H1 (cell line): ENCODE measurements at regions not wholly inside any gene's neighbourhood (a gene's known extent, or its start where the extent isn't known, plus 50 kb on each side); places are given as distances from the start of the nearest gene placed in this dataset.

Source experiments
- CTCF ChIA-PET: fragments of 300-600 bp; sonication (Branson Sonifier 250); formaldehyde crosslinking; loops from one replicate; lab custom pipeline; 2021; ENCODE audit not compliant: partially characterized antibody; lab: Charles Lee
- POLR2A ChIA-PET: fragments of 300-600 bp; sonication (Branson Sonifier 250); formaldehyde crosslinking; loops from one replicate; lab custom pipeline; 2021; ENCODE audit warnings: inconsistent platforms; ENCODE audit not compliant: partially characterized antibody; lab: Charles Lee
- DNase-seq, 2 experiments: peaks; one replicate each; pipeline versions ENCODE4 v3.0.0 to v3.0.0-alpha.2; 2010 to 2022; ENCODE audit warnings: low spot score in 2 of 2, low read depth in 1 of 2, mixed read lengths in 1 of 2
- FAIRE-seq: peaks from 2 replicates; lab custom pipeline; 2011; peaks lifted over from hg19 to GRCh38; lab: Jason Lieb, UNC
- H2AFZ ChIP-seq: 2 replicates; pipeline ENCODE4 v1.8.1; 2012; ENCODE audit warnings: low read length, inconsistent platforms
- H2AK5ac ChIP-seq: 2 replicates; pipeline ENCODE4 v1.6.1; 2013; ENCODE audit warnings: low read depth, low read length
- H2BK120ac ChIP-seq: replicated peaks from 2 replicates; pipeline ENCODE3; 2013; ENCODE audit warnings: low read depth, low read length, inconsistent platforms
- H2BK12ac ChIP-seq: 2 replicates; pipeline ENCODE4 v1.6.1; 2013; ENCODE audit warnings: low read depth, low read length
- H2BK15ac ChIP-seq: 2 replicates; pipeline ENCODE4 v1.6.1; 2013; ENCODE audit warnings: low read length
- H2BK20ac ChIP-seq: 2 replicates; pipeline ENCODE4 v1.6.1; 2013; ENCODE audit warnings: low read length
- H2BK5ac ChIP-seq: 2 replicates; pipeline ENCODE4 v1.6.1; 2013; ENCODE audit warnings: low read depth, low read length
- H3K14ac ChIP-seq: 2 replicates; pipeline ENCODE4 v1.6.1; 2013; ENCODE audit warnings: inconsistent platforms; ENCODE audit not compliant: insufficient read length
- H3K18ac ChIP-seq: 2 replicates; pipeline ENCODE4 v1.6.1; 2013; ENCODE audit warnings: low read length; ENCODE audit errors: extremely low read depth
- H3K23ac ChIP-seq: 2 replicates; pipeline ENCODE4 v1.6.1; 2013; ENCODE audit warnings: inconsistent platforms; ENCODE audit not compliant: insufficient read length
- H3K23me2 ChIP-seq: 2 replicates; pipeline ENCODE4 v1.6.1; 2013; ENCODE audit warnings: low read depth, low read length
- H3K27ac ChIP-seq: 2 replicates; pipeline ENCODE4 v1.6.1; 2011; ENCODE audit warnings: low read depth, low read length, inconsistent platforms
- H3K27me3 ChIP-seq, 4 experiments: replicated peaks in 1 of 4; 1 replicate in 1 of 4; 2 replicates in 3 of 4; pipeline versions ENCODE4 v1.6.1 to v1.8.1; 2011 to 2013; ENCODE audit warnings: low read length in 3 of 4, mild to moderate bottlenecking in 3 of 4, inconsistent platforms in 2 of 4, mixed read lengths in 2 of 4, moderate library complexity in 1 of 4; ENCODE audit not compliant: control insufficient read depth in 3 of 4, insufficient read depth in 3 of 4; ENCODE audit errors: extremely low read depth in 1 of 4
- H3K36me3 ChIP-seq, 4 experiments: 2 replicates each; pipeline versions ENCODE4 v1.6.1 to v1.8.1; 2011 to 2013; ENCODE audit warnings: mild to moderate bottlenecking in 4 of 4, low read length in 3 of 4, moderate library complexity in 2 of 4, control low read depth in 1 of 4, inconsistent platforms in 1 of 4; ENCODE audit not compliant: insufficient read depth in 4 of 4, control insufficient read depth in 2 of 4
- H3K4ac ChIP-seq: replicated peaks from 2 replicates; pipeline ENCODE3; 2013; ENCODE audit warnings: low read length, low read depth, mixed read lengths, inconsistent platforms; ENCODE audit not compliant: insufficient read length
- H3K4me1 ChIP-seq, 4 experiments: replicated peaks in 1 of 4; 1 replicate in 1 of 4; 2 replicates in 3 of 4; pipeline versions ENCODE4 v1.6.1 to v1.8.1; 2011 to 2013; ENCODE audit warnings: low read length in 3 of 4, inconsistent platforms in 2 of 4, mixed read lengths in 1 of 4; ENCODE audit not compliant: insufficient read depth in 4 of 4, control insufficient read depth in 3 of 4
- H3K4me2 ChIP-seq, 2 experiments: 2 replicates each; pipeline versions ENCODE4 v1.6.1 to v1.8.1; 2011 to 2013; ENCODE audit warnings: low read depth in 2 of 2, low read length in 2 of 2, control low read depth in 1 of 2, inconsistent platforms in 1 of 2, mild to moderate bottlenecking in 1 of 2; ENCODE audit not compliant: insufficient read depth in 1 of 2
- H3K4me3 ChIP-seq, 4 experiments: fragments of 200-600, 300-600 bp in 1 of 4; sonication (generic), shearing (Covaris generic), sonication (Bioruptor Twin) in 1 of 4; 2 replicates each; pipeline versions ENCODE4 v1.5.1 to v1.8.1; 2011 to 2016; ENCODE audit warnings: low read length in 4 of 4, low read depth in 3 of 4, control low read depth in 2 of 4, inconsistent platforms in 2 of 4, mild to moderate bottlenecking in 2 of 4, mixed read lengths in 1 of 4, moderate library complexity in 1 of 4; ENCODE audit not compliant: insufficient read depth in 2 of 4; ENCODE audit errors: extremely low read depth in 1 of 4
- H3K56ac ChIP-seq: replicated peaks from 2 replicates; pipeline ENCODE3; 2013; ENCODE audit warnings: low read depth, mild to moderate bottlenecking, mixed read lengths, low read length, inconsistent platforms; ENCODE audit not compliant: insufficient read length
- H3K79me1 ChIP-seq: 2 replicates; pipeline ENCODE4 v1.6.1; 2013; ENCODE audit warnings: low read depth, low read length, control low read depth
- H3K79me2 ChIP-seq, 2 experiments: 2 replicates each; pipeline versions ENCODE4 v1.6.1 to v1.8.1; 2012 to 2013; ENCODE audit warnings: low read length in 2 of 2, mild to moderate bottlenecking in 2 of 2, inconsistent platforms in 1 of 2; ENCODE audit not compliant: insufficient read depth in 2 of 2, control insufficient read depth in 1 of 2
- H3K9ac ChIP-seq, 4 experiments: replicated peaks in 1 of 4; 1 replicate in 1 of 4; 2 replicates in 3 of 4; pipeline versions ENCODE4 v1.6.1 to v1.8.1; 2011 to 2013; ENCODE audit warnings: low read depth in 3 of 4, low read length in 3 of 4, control low read depth in 2 of 4, mild to moderate bottlenecking in 2 of 4, moderate library complexity in 2 of 4, inconsistent platforms in 1 of 4; ENCODE audit errors: extremely low read depth in 1 of 4
- H3K9me3 ChIP-seq, 2 experiments: 2 replicates each; pipeline versions ENCODE4 v1.6.1 to v1.8.1; 2012 to 2013; ENCODE audit warnings: mild to moderate bottlenecking in 2 of 2, moderate library complexity in 2 of 2, control low read depth in 1 of 2, inconsistent platforms in 1 of 2, low read depth in 1 of 2, low read length in 1 of 2, mixed read lengths in 1 of 2; ENCODE audit not compliant: insufficient read depth in 2 of 2
- H4K20me1 ChIP-seq, 2 experiments: replicated peaks in 1 of 2; 2 replicates each; pipeline versions ENCODE3 to v1.8.1; 2011 to 2013; ENCODE audit warnings: inconsistent platforms in 2 of 2, low read length in 2 of 2, mild to moderate bottlenecking in 1 of 2; ENCODE audit not compliant: insufficient read depth in 2 of 2, control insufficient read depth in 1 of 2
- H4K5ac ChIP-seq: 2 replicates; pipeline ENCODE4 v1.6.1; 2013; ENCODE audit warnings: low read length, low read depth, mixed read lengths, inconsistent platforms; ENCODE audit not compliant: insufficient read length
- H4K8ac ChIP-seq: 2 replicates; pipeline ENCODE4 v1.8.0; 2013; ENCODE audit warnings: mild to moderate bottlenecking, moderate library complexity, low read length, inconsistent platforms; ENCODE audit not compliant: insufficient read depth; ENCODE audit errors: extremely low read depth
- H4K91ac ChIP-seq: replicated peaks from 2 replicates; pipeline ENCODE3; 2013; ENCODE audit warnings: low read length, mixed read lengths, inconsistent platforms; ENCODE audit not compliant: insufficient read length
- ASH2L ChIP-seq: fragments of 200-600, 300-600 bp; sonication (generic); IDR thresholded peaks from one replicate; pipeline ENCODE4 v1.7.1; 2017; ENCODE audit warnings: low read length
- BCL11A ChIP-seq, 2 experiments: IDR thresholded peaks; one replicate each; pipeline ENCODE4 v1.6.1; 2011; ENCODE audit warnings: low read depth in 2 of 2, low read length in 2 of 2, mild to moderate bottlenecking in 2 of 2
- FOSL1 ChIP-seq: IDR thresholded peaks from 2 replicates; pipeline ENCODE4 v1.6.1; 2011; ENCODE audit warnings: mild to moderate bottlenecking, low read depth, low read length, moderate library complexity; ENCODE audit not compliant: insufficient read depth
- GABPA ChIP-seq: IDR thresholded peaks from 2 replicates; pipeline ENCODE4 v1.6.1; 2011; ENCODE audit warnings: mild to moderate bottlenecking, low read length, moderate library complexity, borderline replicate concordance; ENCODE audit not compliant: insufficient read depth
- GTF2F1 ChIP-seq: IDR thresholded peaks from 2 replicates; pipeline ENCODE4 v1.6.1; 2012; ENCODE audit warnings: low read depth, low read length, improper control_type of control experiment, borderline replicate concordance
- MAFK ChIP-seq: IDR thresholded peaks from 2 replicates; pipeline ENCODE4 v1.6.1; 2012; ENCODE audit warnings: low read depth, mild to moderate bottlenecking, improper control_type of control experiment, low read length
- RFX5 ChIP-seq: IDR thresholded peaks from 2 replicates; pipeline ENCODE4 v1.6.1; 2011; ENCODE audit warnings: low read depth, low read length, improper control_type of control experiment, borderline replicate concordance
- RNF2 ChIP-seq: fragments of 200-900, 300-1000 bp; sonication (generic); IDR thresholded peaks from 2 replicates; pipeline ENCODE4 v1.7.1; 2016; ENCODE audit warnings: borderline replicate concordance, low read depth, mild to moderate bottlenecking, antibody characterized with exemption, low read length; ENCODE audit not compliant: poor library complexity, severe bottlenecking; ENCODE audit errors: missing control alignments
- SRF ChIP-seq: IDR thresholded peaks from 2 replicates; pipeline ENCODE4 v1.6.1; 2011; ENCODE audit warnings: mild to moderate bottlenecking, low read depth, low read length, moderate library complexity
- TAF1 ChIP-seq: IDR thresholded peaks from 2 replicates; pipeline ENCODE4 v1.6.1; 2011; ENCODE audit warnings: mild to moderate bottlenecking, low read depth, low read length
- TAF7 ChIP-seq: optimal IDR thresholded peaks from 2 replicates; pipeline ENCODE3; 2011; ENCODE audit warnings: low read depth, mild to moderate bottlenecking, inconsistent platforms, low read length, moderate library complexity, borderline replicate concordance
- TEAD4 ChIP-seq: IDR thresholded peaks from 2 replicates; pipeline ENCODE4 v1.6.1; 2012; ENCODE audit warnings: low read depth, low read length, inconsistent platforms, mixed read lengths
- WGBS, 2 experiments: shearing (Covaris generic) in 1 of 2; methylation state at CpG; one replicate each; pipeline versions ENCODE4 v1.1.6 to v1.1.7; 2013 to 2015; ENCODE audit warnings: low lambda C conversion rate in 2 of 2, mixed read lengths in 2 of 2, inconsistent platforms in 1 of 2, low coverage in 1 of 2, missing lambda C conversion rate in 1 of 2; ENCODE audit not compliant: insufficient replicate concordance in 2 of 2, insufficient coverage in 1 of 2, insufficient read length in 1 of 2; ENCODE audit errors: extremely low coverage in 1 of 2, missing lambda C conversion rate in 1 of 2; 5-methylcytosine and 5-hydroxymethylcytosine counted together

DNA sequence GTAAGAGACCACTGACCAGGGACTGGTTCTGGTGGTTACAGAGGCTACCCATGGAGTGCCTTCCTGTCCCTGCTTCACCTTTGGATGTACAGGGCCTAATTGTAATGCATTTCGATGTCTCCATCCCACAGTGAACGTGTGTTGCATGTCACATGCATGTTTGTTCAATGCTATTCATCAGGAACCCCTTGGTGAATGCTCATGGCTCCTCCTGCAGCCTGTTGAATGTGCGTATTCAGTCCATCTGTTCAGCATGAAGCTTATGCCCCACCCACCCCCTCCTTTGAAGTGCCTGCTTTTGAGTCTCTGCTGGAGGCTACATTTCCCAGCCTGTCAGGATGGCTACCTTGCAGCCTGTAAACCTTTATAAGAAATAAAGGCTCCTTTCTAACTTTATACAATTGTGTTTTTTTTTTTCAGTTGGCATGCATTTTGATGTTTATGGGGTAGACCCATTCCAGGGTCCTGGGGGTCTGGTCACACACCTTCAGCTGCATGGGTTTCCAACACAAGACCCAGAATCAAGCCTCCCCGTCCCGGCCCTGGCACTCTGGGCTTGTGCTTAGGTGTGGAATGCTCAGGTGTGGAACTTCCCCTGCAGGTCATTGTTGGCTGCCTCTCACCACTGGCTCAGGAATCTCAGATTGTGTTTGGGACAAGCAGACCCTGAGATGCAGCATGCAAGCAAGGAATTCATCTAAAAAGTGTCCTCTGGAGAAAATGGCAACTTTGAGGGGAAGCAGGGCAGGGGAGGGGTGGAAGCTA is 238.8 kb upstream of the HDAC4 start:
- H4K91ac ChIP-seq: no peak overlapping the region
- no peak overlapping the region for H3K9ac ChIP-seq
- no peak overlapping the region for H2BK15ac ChIP-seq
- no peak overlapping the region for H3K27ac ChIP-seq
- no peaks in the 10 kb centered on the region for H3K79me1 ChIP-seq
- H3K79me2 ChIP-seq: no peaks in the 10 kb centered on the region
- H3K56ac ChIP-seq: no peak overlapping the region
- peaks cover 0 to 5% of the 10 kb centered on the region in 2 experiments for H4K20me1 ChIP-seq
- 95% methylated on average over 5 of the region's 5 CpGs; no CpG with 5 or more reads in 1 of the 2 experiments for WGBS, 2 experiments
- peaks cover 13 to 16% of the 10 kb centered on the region in 2 experiments; a peak in 3 of 4 replicates for H3K9me3 ChIP-seq
- DNase-seq: no peak
- no peak overlapping the region for H2AFZ ChIP-seq
- H2BK120ac ChIP-seq: no peak overlapping the region
- no peak overlapping the region for H4K5ac ChIP-seq
- 0 out of 7 replicates have a peak, but pooled peaks cover 0 to 2% (median 0%) of the 10 kb centered on the region in 4 experiments for H3K27me3 ChIP-seq
- H3K4me3 ChIP-seq: no peak overlapping the region
- peaks cover 15% of the 10 kb centered on the region; the same call in 1 of the 2 replicates for H3K23me2 ChIP-seq
- H3K4ac ChIP-seq: no peak overlapping the region
- no peak overlapping the region for H3K14ac ChIP-seq
- H2BK12ac ChIP-seq: no peak overlapping the region
- no peak for FAIRE-seq
- ChIA-PET CTCF (no interaction called here), POLR2A (no interaction called here)
- no peak overlapping the region for H2BK5ac ChIP-seq
- no peak for TF ChIP-seq SRF
- TF ChIP-seq TAF7: no peak
- no peak for TF ChIP-seq ASH2L
- no peak for TF ChIP-seq TAF1
- no peak for TF ChIP-seq GTF2F1
- TF ChIP-seq TEAD4: no peak
- TF ChIP-seq MAFK: no peak
- TF ChIP-seq BCL11A (IDR thresholded peaks at IDR 0.05; ENCODE audit: low read depth in 2 of 2, low read length in 2 of 2): no peak
- no peak for TF ChIP-seq RNF2
- no peak for TF ChIP-seq RFX5
- no peak for TF ChIP-seq FOSL1
- no peak for TF ChIP-seq GABPA
- no peak overlapping the region for H3K4me2 ChIP-seq
- no peak overlapping the region for H2BK20ac ChIP-seq
- no peak overlapping the region for H3K23ac ChIP-seq
- no peak overlapping the region for H2AK5ac ChIP-seq
- no peaks in the 10 kb centered on the region for H3K4me1 ChIP-seq
- H4K8ac ChIP-seq: no peak overlapping the region
- no peaks in the 10 kb centered on the region; a peak in 1 of 8 replicates for H3K36me3 ChIP-seq
- no peak overlapping the region for H3K18ac ChIP-seq
